Stimulated activated CD4-positive, alpha-beta T cell treated with anti-CD3 and anti-CD28 coated beads, Interleukin-12 subunit alpha, Interleukin-12 subunit beta, amount 100 ng/mL, for 24 hours (primary cell): ENCODE measurements at regions not wholly inside any gene's neighbourhood (a gene's known extent, or its start where the extent isn't known, plus 50 kb on each side); places are given as distances from the start of the nearest gene placed in this dataset.

ENCODE experiments used
- DNase-seq, 2 experiments: peaks; one replicate each; pipeline ENCODE4 v3.0.0-alpha.2; 2020; ENCODE audit warnings: low read depth in 2 of 2

DNA sequence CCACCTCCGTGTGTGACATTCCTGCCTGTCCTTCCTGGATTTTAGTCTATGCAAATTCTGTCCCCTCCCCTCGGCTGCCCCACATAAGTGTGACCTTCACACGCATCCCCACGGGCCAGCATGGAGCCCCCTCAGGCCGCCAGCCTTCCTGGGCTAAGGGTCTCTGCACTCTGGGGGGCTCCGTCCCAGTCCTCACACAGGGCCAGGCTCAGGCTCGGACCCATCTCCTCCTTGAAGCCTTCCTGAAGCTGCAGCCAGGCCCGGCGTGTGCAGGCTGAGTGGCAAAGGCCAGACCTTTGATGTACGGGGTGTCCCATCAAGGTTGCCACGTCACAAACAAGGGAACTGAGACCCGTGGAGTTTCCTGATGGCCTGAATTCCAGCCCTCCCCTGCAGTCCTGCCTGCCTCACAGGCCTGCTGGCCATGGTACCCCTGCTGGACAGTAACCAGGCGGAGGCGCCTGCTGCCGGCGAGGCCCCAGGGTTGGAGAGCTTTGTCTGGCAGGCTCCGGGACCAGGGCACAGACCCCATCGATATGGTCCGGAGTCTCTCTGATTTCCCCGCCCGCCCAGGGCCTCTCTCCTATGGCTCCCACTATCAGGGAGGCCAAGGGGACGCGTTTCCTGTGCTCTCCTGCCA is 791.7 kb downstream of the BRD1 start:
- DNase-seq: no peak

DNA sequence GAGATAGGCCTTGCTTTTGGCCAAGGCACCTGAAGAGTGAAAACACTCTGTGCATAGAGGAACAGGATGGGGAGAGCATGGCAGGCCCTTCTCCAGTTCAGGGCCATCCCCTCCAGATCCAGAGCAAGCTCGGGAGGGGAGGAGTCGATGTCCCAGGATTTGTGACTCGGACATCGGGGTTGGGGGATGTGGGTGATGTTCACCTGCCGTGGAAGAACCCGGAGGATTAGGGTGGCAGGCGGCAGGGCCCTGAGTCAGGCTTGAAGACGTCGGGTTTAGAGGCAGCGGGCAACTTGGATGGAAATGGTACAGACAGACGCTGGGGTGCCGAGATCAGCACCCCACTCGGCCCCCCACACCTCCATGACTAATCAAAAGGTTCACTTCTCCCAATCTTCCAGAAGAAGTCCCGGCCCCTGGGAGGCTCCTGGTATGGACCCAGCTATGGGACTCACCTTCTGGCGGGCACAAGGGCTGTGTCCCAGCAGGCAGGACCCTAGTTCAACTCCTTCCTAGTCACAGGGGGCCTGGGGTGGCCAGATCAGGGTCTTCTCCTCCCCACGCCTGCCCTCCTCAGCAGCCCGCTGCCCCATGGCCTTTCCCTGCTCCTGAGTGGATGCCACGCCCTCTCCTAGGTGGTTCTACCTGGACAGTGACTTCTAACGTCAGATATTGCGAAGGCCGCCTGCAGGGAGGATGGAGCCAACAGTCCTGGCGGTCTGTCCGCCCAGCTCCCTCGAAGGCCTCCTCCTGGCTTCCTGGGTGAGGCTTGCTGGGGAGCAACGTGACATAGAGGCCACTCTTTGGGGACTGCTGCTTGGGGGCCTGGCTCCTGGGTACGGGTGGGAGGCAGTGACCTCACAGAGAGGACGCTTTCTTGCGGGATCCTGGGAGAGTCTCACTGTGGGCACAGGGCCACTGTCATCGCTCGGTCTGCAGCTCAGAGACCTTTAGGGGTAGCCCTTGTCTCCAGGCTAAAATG is 792.5 kb downstream of the BRD1 start:
- DNase-seq: no peak

DNA sequence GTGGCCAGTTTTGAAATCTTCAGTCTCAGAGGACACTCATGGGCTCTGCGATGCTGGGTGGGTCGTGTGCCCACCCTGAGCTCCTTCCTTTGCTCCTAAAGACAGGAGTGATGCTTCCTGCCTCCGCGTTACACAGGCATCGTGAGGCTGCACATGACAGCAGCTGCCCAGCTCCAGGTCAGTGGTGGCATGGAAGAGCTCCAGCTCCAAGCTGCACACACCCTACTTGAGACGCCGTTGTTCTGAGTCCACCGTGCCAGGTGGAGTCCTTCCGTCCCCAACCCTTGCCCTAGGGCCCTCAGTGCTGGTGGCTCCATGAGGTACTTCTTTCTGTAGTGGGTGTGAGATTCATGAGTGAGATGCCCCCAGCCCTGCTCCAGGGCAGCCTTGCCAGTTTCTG is 794.1 kb downstream of the BRD1 start:
- no peak for DNase-seq

DNA sequence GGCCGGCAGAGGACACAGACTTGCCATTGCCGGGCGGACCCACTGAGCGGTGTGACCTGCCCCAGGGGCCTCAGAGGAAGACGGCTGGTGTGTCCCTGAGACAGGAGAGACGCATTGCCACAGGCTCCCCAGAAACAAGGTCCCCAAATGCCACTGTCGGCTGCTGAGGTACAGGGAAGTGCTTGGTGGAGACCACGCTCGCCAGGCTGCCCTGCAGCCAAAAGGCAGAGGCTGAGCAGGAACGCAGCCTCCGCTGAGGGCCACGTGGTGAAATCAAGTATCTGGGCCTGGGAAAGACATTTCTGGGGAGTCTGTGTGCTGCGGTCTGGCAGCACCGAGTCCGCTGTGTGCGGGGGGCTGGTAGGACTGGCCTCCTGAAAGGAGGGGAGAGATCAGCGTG is 794.9 kb downstream of the BRD1 start:
- no peak for DNase-seq

DNA sequence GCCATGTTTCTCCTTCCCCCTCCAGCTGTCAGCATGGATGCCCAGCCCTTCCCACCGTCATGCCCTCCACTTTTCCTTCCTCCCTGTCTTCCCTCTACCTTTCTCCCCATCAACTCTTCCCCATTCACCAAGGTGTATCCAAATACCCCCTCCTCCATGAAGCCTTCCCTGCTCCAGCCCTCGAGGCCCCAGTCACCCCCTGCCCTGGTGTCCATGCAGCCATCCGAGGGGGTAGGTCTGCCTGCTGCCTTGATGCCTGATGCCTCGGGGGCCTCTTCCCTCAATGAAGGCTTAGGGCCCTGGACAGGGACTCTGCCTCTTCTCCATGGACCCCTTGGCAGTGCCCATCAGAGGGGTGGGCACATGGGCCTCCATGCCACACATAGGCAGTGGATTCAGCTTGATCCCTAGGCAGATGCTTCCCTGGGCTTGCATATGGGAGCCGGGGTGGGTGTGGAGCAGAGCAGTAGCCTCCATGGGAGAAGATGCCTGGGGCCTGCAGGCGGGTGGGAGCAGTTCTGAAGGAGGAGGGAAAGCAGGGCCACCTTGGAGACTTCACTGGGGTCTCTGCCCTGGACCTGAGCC is 795.8 kb downstream of the BRD1 start:
- no peak for DNase-seq

DNA sequence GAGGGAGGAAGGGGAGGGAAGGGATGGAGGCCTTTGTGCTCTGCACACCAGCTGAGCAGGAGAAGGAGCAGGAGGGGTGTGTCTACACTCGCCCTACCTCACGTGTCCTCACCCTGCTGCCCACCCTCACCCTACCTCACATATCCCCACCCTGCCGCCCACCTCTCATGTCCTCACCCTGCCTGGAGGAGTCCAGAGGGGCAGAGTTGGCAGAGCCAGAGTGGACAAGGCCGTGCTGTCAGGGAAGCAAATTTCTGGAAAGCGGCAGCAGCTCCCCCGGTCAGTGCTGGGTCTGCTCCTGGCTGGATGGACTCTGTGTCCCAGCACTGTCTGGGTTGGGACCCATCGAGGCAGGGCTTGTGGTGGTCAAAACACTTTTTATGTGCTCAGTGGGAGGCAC is 799.6 kb downstream of the BRD1 start:
- no peak for DNase-seq

DNA sequence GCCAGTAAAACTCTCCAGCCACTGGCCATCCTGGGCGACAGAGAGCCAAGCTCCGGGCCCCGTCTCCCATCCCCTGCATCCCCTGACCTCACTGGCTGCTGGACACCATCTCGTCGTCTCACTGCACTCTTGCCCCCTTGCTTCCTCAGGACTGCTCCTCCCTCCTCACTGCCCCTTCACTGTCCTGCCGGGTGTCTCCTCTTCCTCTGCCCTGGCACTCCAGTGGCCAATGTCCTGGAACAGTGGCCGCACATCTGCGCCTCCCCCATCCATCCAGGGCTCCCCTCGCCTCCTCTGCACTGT is 800.4 kb downstream of the BRD1 start:
- no peak for DNase-seq

DNA sequence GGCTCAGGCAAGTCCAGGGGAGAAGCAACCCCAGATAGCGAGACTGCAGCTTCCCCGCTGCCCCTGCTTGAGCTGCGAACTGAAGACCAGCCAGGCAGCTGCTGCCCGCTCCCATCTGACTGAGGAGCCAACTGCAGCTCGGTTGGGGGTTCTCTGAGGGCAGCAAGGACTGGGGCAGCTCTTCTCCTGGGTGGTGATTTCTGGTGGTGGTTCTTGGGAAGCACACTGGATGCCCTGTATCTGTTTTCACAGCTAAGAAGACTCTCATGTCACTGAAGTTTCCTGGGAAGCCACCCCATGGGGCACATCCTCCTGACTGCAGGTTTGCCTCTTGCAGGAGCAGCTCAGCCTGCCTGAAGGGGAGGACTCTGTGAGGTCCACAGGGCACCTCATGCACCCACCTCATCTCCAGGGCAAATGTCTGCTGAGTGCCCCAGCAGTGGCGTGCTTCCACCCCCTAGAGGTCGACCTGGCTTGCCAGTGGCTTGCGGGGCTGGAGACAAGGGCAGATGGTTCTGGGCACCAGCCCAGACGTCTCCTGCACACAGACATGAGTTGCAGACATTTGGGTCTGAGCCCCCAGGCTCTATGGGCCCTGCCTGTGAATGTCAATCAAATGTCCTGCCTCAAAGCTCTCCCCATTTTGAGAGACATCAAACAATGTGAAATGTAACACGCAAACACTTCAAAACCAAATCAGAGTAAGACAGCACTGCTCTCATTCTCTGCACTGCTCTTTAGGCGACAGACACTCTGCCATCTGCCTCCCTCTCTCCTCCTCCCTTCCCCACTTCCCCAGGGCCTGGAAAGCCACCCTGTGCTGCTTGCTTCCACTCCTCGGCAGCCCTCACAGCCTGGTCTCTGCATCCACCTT is 800.9 kb downstream of the BRD1 start:
- DNase-seq: no peak

DNA sequence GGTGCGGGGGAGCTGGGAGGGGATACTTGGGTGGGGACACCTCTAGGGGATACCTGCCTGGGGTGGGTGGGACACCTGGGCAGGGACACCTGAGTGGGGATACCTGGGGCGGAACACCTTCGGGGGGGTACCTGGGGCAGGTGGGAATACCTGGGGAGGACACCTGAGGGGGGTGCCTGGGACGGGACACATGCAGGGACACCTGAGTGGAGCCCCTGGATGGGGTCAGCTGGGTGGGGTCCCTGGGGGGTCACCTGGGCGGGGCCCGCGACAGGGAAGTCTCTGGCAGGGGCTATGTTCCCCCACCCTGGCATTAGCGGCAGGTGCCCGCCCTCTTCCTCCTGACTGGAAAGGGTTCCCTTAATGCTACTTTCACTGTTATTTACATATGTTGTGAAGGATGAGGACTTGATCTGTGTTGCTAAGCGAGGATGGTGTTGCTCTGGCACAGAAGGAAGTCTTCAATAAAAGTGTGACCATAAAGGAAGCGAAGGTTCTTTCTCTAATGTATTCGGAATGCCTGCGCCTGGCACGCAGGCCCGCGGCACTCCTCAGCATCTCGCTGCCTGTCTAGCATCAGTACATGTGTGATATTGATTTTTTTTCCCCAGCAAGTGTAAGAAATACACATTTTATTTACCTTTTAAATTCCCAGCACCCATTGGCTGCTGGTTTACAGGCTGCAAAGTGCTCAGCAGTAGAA is 801.7 kb downstream of the BRD1 start:
- no peak for DNase-seq

DNA sequence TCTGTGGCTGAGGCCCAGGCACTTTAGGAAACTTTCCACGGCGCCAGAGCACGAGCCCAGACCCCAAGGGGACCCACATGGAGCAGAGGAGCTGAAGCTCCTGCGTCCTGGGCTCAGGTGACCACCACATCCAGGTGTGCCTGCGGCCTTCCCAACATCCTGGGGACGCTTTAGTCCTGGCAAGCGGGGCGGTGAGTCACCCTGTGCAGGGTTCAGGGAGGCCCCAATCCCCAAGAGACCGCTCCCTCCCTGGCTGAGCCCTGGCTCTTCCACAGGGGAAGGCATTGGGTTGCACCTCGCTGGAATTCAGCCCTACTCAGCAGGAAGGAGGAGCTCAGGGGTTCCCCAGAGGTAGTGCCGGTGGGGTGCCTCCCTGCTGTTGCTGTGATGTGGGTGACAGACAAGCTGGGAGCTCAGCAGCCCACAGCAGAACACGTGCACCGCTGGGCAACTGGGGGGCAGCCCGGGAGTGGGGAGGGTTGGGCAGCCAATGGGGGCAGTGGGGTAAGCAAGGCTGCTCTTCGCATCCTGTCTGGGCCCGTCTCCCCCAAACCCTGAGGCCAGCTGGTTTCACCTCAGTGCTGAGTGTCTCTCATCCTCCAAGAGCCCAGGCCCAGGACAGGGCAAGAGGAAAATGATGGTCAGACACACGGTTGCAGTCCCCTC is 802.8 kb downstream of the BRD1 start:
- DNase-seq: no peak

DNA sequence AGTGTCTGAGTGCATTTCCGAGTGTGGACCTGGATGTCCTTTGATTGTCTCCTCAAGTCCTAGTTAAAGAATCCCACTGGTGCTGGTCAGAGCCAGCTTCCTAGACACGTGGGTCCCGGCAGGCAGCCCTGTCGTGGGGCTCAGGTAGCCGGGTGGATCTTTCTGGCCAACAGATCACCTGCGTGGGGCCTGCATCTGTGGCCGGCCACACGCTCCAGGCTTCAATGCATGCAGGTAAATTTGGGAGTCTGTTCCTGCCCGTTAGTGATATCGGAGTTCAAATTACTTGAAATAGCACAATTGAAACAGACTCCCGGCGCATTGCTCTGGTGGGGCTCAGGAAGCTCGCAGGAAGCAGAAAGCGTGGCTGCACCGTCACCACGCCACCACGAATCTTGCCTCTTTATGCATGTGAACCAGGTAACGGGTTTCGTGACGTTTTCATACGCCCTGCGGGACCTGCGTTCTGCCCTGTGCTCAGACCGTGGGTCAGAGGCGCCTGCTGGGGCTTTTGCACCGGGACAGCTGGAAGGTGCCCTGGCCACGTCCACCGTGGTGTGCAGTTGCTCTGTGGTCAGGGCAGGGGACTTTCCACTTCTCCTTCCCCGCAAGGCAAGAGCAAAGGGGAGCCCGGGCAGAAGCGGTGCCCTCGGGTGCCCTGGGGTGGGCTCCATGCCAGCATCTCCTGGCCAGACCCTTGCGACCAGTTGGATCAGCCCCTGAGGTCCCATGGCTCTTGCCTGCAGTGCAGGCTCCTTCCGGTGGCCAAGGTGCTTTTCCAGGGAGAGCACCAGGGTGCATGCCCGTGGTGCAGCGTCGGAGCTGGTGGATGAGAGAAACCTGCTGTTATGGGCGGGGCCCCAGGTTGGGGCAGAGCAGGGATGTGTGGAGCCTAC is 803.5 kb downstream of the BRD1 start:
- DNase-seq: no peak

DNA sequence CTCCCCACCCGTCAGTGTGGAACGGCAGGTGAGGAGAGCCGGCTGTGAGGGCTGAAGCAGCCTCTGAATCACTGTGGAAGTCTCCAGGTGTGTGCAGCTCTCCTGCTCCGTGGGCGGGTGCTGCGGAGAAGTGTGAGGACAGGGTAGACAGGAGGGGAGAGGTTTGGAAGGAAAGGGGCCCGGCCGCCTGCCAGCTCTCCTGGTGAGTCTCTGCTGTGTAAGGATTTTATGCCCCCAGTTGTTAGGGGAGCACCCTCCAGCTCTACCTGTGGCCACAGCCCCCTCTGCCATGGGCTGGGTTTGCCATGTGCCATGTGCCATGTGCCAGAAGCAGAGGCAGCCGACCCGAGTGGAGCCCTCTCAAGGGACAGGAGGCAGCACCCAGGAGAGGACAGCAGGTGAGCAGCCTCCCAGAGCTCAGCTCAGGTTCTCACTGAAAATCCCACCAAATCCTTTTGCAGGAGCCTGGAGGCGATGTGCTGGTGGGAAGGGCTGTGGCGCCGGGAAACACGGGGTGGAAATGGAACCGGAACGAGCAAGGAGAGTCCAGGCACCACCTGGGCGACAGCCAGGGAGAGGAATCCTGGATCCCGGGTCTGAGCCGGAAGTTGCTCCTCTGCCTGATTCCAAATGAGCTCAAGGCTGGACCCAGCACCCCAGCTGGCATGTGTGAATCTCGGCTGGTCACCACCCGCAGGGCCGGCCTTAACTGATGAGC is 804.4 kb downstream of the BRD1 start:
- DNase-seq: no peak

DNA sequence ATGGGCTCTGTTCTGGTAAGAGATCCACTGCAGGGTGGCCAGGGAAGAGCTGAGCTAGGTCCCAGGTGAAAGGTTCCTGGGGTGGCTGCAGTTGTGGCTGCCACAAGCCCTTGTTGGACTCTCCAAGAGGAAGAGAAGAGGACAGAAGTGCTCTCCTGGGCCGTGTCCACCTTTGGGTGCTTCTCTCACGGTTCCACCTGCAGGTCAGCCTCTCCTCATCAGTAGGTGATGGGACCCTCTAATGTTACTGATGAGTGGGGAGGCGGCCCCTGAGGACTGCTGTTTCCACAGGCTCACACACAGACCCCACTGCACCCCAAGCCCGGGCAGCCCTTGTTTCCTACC is 804.9 kb downstream of the BRD1 start:
- no peak for DNase-seq

DNA sequence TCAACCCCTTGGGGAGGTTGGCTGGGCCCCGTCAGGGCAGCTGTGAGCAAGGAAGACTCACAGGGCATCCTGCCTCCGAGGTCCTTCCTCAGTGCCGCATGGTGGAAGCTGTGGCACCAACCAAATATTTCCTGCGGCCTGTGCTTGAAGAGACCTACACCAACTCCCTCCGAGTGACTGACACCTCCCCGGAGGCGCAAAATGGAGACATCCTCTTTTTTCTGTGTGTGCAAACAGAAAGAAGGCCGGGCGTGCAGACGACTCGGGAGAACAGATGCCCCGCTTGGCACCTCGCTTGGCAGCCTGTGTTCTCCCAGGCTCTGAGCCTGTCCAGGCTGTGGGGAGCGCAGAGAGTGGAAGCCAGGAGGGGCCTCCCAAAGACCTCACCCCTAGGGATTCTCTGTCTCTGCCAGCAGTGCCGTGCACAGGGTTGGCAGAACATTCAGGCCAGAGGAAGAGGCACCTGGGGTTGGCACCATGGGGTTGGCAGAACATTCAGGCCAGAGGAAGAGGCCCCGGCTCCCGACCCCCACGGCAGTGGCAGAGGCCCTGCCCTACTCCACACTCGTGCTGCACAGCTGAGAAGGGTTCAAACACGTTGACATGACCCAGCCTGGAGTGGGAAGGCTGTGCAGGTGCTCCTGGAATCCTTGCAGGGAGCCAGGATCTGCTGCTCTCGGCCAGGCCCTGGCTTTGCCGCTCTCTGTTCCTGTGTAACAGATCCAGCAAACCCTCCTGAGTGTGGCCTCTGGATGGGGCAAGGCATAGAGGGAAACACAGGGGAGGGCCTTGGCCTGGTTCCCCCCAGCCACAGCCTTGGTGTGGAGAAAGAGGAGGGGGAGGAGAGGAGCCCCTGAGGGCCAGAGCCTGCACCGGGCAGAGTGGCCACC is 805.5 kb downstream of the BRD1 start:
- no peak for DNase-seq

DNA sequence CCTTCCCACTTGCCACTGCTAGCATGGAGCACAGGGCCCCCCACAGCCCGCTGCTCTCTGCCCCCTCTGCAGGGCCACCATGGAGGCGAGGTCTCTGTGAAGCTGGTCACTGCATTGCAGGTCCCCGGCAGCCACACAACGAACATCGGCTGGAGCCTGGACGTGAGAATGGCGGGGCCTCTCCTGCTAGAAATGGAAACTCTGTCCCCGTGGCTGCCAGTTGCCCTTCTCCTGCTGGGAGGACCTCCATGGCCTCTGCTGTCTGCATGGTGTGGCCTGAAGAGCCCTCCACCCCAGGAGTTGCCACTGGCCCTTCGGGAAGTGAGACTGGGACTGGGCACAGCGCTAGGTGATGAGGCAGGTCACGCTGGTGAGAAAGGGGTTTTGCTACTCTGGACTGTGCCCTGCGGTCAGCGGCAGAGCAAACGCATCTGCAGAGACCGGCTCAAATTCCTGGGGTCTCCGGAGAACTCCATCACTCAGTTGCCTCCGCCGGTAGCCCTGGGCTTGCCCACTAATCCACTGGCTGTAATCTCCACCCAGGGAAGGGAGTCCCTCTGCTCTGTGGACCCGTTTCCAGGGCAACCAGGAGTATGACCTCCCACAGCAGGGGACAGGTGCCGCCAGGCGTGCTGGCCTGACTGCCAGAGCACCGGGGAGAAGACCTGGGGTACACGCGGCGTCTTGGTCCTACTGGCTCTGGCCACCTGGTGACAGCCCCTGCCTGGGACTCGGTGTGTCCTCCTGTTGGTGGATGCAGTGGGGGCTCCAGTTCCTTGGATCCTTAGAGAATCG is 806.3 kb downstream of the BRD1 start:
- DNase-seq: no peak

DNA sequence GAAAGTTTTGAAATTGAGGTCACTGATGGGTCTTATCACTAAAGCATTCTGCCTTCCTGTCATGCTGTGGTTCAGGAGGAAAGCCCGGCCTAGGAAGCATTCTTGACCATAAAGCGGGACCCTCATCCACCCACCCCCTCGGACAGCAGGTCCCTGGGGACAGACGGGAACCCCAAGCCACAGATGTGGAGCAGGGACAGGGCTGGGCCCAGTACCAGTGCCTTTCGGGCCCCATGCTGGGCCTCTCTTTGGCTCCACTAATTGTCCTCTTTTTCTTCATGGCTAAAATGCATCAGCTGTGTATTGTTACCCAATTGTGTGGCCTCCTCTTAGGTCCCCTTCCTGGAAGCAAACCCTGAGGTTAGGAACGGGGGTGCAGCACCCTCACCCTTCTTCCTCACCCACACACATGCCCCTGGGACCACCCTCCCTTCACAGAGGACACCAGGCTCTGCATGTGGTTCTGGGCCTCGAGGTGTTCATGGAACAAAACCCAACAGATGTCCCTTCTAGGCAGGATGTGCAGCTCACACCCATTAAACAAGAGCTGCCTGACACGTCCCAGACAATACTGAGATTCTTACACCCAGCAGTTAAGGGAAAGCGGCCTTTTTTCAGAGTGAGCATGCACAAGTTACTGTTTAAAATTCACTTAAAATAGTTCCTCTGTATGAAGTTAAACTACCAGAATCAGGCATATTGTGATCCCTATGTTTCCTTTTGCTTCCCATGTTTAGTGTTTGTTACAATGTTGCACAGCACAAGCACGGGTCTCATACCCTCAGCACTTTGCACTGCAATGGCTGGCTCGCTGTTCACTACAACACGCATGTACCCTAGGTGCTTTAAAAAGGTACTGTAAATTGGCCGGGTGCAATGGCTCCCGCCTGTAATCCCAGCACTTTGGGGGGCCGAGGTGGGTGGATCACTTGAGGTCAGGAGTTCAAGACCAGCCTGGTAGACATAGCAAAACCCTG is 807.6 kb downstream of the BRD1 start:
- DNase-seq: no peak
